SK-N-SH treated with all-trans-retinoic acid at 6 μM for 48 hours (cell line): ENCODE measurements at regions not wholly inside any gene's neighbourhood (a gene's known extent, or its start where the extent isn't known, plus 50 kb on each side); places are given as distances from the start of the nearest gene placed in this dataset.

Source experiments
- ATAC-seq: fragments of 200-7000 bp; cut with Tn5 transposase; 3 replicates; pipeline ENCODE4 v1.9.1; 2020; ENCODE audit warnings: mild to moderate bottlenecking, moderate library complexity
- ARNTL ChIP-seq: fragments of 450-650 bp; formaldehyde crosslinking; IDR thresholded peaks from 2 replicates; pipeline ENCODE4 v1.5.0; 2020; ENCODE audit warnings: low read depth, mild to moderate bottlenecking, moderate library complexity, borderline replicate concordance
- BACH2 ChIP-seq: fragments of 250-450 bp; sonication (Bioruptor Pico); IDR thresholded peaks from 2 replicates; pipeline ENCODE4 v1.9.0; 2021; ENCODE audit warnings: mild to moderate bottlenecking, borderline replicate concordance
- CREB5 ChIP-seq: fragments of 250-450 bp; sonication (Bioruptor Pico); IDR thresholded peaks from 2 replicates; pipeline ENCODE4 v1.5.1; 2020; ENCODE audit warnings: low read depth, mild to moderate bottlenecking, moderate library complexity
- CSDC2 ChIP-seq: fragments of 250-450 bp; sonication (Bioruptor Pico); IDR thresholded peaks from 2 replicates; pipeline ENCODE4 v1.5.0; 2020; ENCODE audit warnings: mild to moderate bottlenecking, moderate library complexity
- CSRNP3 ChIP-seq: fragments of 250-450 bp; sonication (Bioruptor Pico); IDR thresholded peaks from 2 replicates; pipeline ENCODE4 v1.5.1; 2021; ENCODE audit warnings: mild to moderate bottlenecking, moderate library complexity
- ESRRG ChIP-seq: fragments of 250-450 bp; sonication (Bioruptor Pico); IDR thresholded peaks from 2 replicates; pipeline ENCODE4 v1.6.1; 2021; ENCODE audit warnings: mild to moderate bottlenecking
- GLIS3 ChIP-seq: fragments of 250-450 bp; sonication (Bioruptor Pico); IDR thresholded peaks from 2 replicates; pipeline ENCODE4 v1.5.0; 2020; ENCODE audit warnings: mild to moderate bottlenecking, moderate library complexity
- ISL1 ChIP-seq: fragments of 250-450 bp; sonication (Bioruptor Pico); IDR thresholded peaks from 2 replicates; pipeline ENCODE4 v2.1.2; 2022; ENCODE audit warnings: mild to moderate bottlenecking, moderate library complexity
- OSR1 ChIP-seq: fragments of 250-450 bp; sonication (Bioruptor Pico); IDR thresholded peaks from 2 replicates; pipeline ENCODE4 v1.8.0; 2022; ENCODE audit warnings: moderate library complexity, mild to moderate bottlenecking, inconsistent platforms
- PATZ1 ChIP-seq: fragments of 250-450 bp; sonication (Bioruptor Pico); IDR thresholded peaks from 2 replicates; pipeline ENCODE4 v1.8.0; 2020; ENCODE audit warnings: mild to moderate bottlenecking, moderate library complexity, borderline replicate concordance
- POU6F1 ChIP-seq: fragments of 250-450 bp; sonication (Bioruptor Pico); IDR thresholded peaks from 2 replicates; pipeline ENCODE4 v1.8.0; 2021; ENCODE audit warnings: low read depth, mild to moderate bottlenecking, moderate library complexity, borderline replicate concordance
- PPARA ChIP-seq: fragments of 250-450 bp; sonication (Bioruptor Pico); IDR thresholded peaks from 2 replicates; pipeline ENCODE4 v1.5.0; 2020; ENCODE audit warnings: mild to moderate bottlenecking, borderline replicate concordance
- RARB ChIP-seq: fragments of 250-450 bp; sonication (Bioruptor Pico); IDR thresholded peaks from 2 replicates; pipeline ENCODE4 v1.8.0; 2021; ENCODE audit warnings: mild to moderate bottlenecking, moderate library complexity
- SNAI2 ChIP-seq: fragments of 250-450 bp; sonication (Bioruptor Pico); IDR thresholded peaks from 2 replicates; pipeline ENCODE4 v1.5.0; 2020; ENCODE audit warnings: mild to moderate bottlenecking, moderate library complexity
- TOX ChIP-seq: fragments of 250-450 bp; sonication (Bioruptor Pico); IDR thresholded peaks from 2 replicates; pipeline ENCODE4 v1.8.0; 2021; ENCODE audit warnings: mild to moderate bottlenecking, moderate library complexity, borderline replicate concordance
- TSHZ2 ChIP-seq: fragments of 250-450 bp; sonication (Bioruptor Pico); IDR thresholded peaks from 2 replicates; pipeline ENCODE4 v1.5.0; 2020; ENCODE audit warnings: mild to moderate bottlenecking, moderate library complexity
- ZC3H10 ChIP-seq: fragments of 250-450 bp; sonication (Bioruptor Pico); IDR thresholded peaks from 2 replicates; pipeline ENCODE4 v1.5.1; 2021; ENCODE audit warnings: mild to moderate bottlenecking, moderate library complexity
- ZFP3 ChIP-seq: fragments of 250-450 bp; sonication (Bioruptor Pico); IDR thresholded peaks from 2 replicates; pipeline ENCODE4 v1.5.0; 2020; ENCODE audit warnings: mild to moderate bottlenecking, moderate library complexity
- ZNF565 ChIP-seq: fragments of 450-650 bp; formaldehyde crosslinking; conservative IDR thresholded peaks from 2 replicates; pipeline ENCODE4 v1.5.0; 2020; ENCODE audit warnings: low read depth, mild to moderate bottlenecking, moderate library complexity
- ZNF70 ChIP-seq: fragments of 450-650 bp; formaldehyde crosslinking; IDR thresholded peaks from 2 replicates; pipeline ENCODE4 v1.5.0; 2020; ENCODE audit warnings: mild to moderate bottlenecking, moderate library complexity
- ZNF8 ChIP-seq: fragments of 450-650 bp; formaldehyde crosslinking; IDR thresholded peaks from 2 replicates; pipeline ENCODE4 v1.5.0; 2020; ENCODE audit warnings: mild to moderate bottlenecking, moderate library complexity

GRCh38 chr20:6348908-6349307 is 226.1 kb upstream of the FERMT1 start (continued):
- TF ChIP-seq TSHZ2 (no peak), TOX (CRISPR knock-in tag) (no peak)
- TF ChIP-seq, all 23 proteins: peak for 0

- no peak for ATAC-seq
- TF ChIP-seq ZC3H10 (CRISPR knock-in tag) (no peak), CREB5 (CRISPR knock-in tag) (no peak), ZNF565 (CRISPR knock-in tag) (no peak), PPARA (CRISPR knock-in tag) (no peak), ZNF70 (CRISPR knock-in tag) (no peak), ZFP3 (CRISPR knock-in tag) (no peak), GLIS3 (no peak)
Observed at GRCh38 chr20:6347916-6348315, 225.1 kb upstream of the FERMT1 start.

- ATAC-seq, result no peak
- TF ChIP-seq SNAI2 (CRISPR knock-in tag) (no peak), BACH2 (no peak), ZNF8 (CRISPR knock-in tag) (no peak), ZNF565 (CRISPR knock-in tag) (no peak), ISL1 (no peak), CSDC2 (no peak), ZNF70 (CRISPR knock-in tag) (no peak), ZFP3 (CRISPR knock-in tag) (no peak), TOX (CRISPR knock-in tag) (no peak), PPARA (CRISPR knock-in tag) (no peak), CREB5 (CRISPR knock-in tag) (no peak), POU6F1 (CRISPR knock-in tag) (no peak), ESRRG (CRISPR knock-in tag) (no peak), OSR1 (CRISPR knock-in tag) (no peak)
Observed at GRCh38 chr20:6341491-6341890, 218.7 kb upstream of the FERMT1 start.

GRCh38 chr20:6339176-6339575 is 216.3 kb upstream of the FERMT1 start:
- no peak for ATAC-seq
- TF ChIP-seq ZNF8 (CRISPR knock-in tag) (no peak), ZNF565 (CRISPR knock-in tag) (no peak), PATZ1 (CRISPR knock-in tag) (no peak), CSRNP3 (CRISPR knock-in tag) (no peak), BACH2 (no peak), TSHZ2 (no peak), ARNTL (CRISPR knock-in tag) (no peak), CSDC2 (no peak), RARB (no peak), SNAI2 (CRISPR knock-in tag) (no peak), ZNF70 (CRISPR knock-in tag) (no peak), ZC3H10 (CRISPR knock-in tag) (no peak), ZFP3 (CRISPR knock-in tag) (no peak), GLIS3 (no peak)
